Neural crest cell (in vitro differentiated cells): ENCODE measurements at regions not wholly inside any gene's neighbourhood (a gene's known extent, or its start where the extent isn't known, plus 50 kb on each side); places are given as distances from the start of the nearest gene placed in this dataset.

ENCODE experiments used
- DNase-seq: peaks from one replicate; pipeline ENCODE4 v3.0.0; 2021; ENCODE audit warnings: low read depth, mixed read lengths, low spot score
- H3K27ac Mint-ChIP-seq: one replicate; pipeline ENCODE4 v1.8.0; 2021; ENCODE audit warnings: mild to moderate bottlenecking, mixed read lengths; ENCODE audit not compliant: unreplicated experiment
- H3K27me3 Mint-ChIP-seq: 2 replicates; pipeline ENCODE4 v1.8.0; 2021; ENCODE audit warnings: low read depth, mild to moderate bottlenecking, mixed read lengths
- H3K36me3 Mint-ChIP-seq: 2 replicates; pipeline ENCODE4 v1.8.0; 2021; ENCODE audit warnings: low read depth, mild to moderate bottlenecking, mixed read lengths
- H3K4me1 Mint-ChIP-seq: 2 replicates; pipeline ENCODE4 v1.8.0; 2021; ENCODE audit warnings: mixed read lengths
- H3K4me3 Mint-ChIP-seq: one replicate; pipeline ENCODE4 v1.8.0; 2021; ENCODE audit warnings: mild to moderate bottlenecking, mixed read lengths
- H3K9me3 Mint-ChIP-seq: 2 replicates; pipeline ENCODE4 v1.8.0; 2021; ENCODE audit warnings: mixed read lengths
- CTCF ChIP-seq: fragments of 200-600 bp; sonication (generic); conservative IDR thresholded peaks from 2 replicates; pipeline ENCODE4 v1.5.0; 2021; ENCODE audit warnings: antibody characterized with exemption, mild to moderate bottlenecking

GRCh38 chr4:36712013-36712412 is 430.6 kb downstream of the DTHD1 start:
- peaks cover 6% of the 10 kb centered on the region for H3K4me1 Mint-ChIP-seq
- no peaks in the 10 kb centered on the region for H3K27me3 Mint-ChIP-seq
- peaks cover 7% of the 10 kb centered on the region for H3K9me3 Mint-ChIP-seq
- no peak overlapping the region for H3K4me3 Mint-ChIP-seq
- TF ChIP-seq CTCF: no peak
- DNase-seq: no peak
- H3K36me3 Mint-ChIP-seq: no peaks in the 10 kb centered on the region
- H3K27ac Mint-ChIP-seq: no peak overlapping the region

GRCh38 chr4:36716874-36717273 is 435.5 kb downstream of the DTHD1 start:
- Mint-ChIP-seq H3K36me3 (no peaks in the 10 kb centered on the region), H3K9me3 (peaks cover 3% of the 10 kb centered on the region), H3K4me1 (no peaks in the 10 kb centered on the region), H3K27ac (no peak overlapping the region), H3K4me3 (no peak overlapping the region), H3K27me3 (no peaks in the 10 kb centered on the region)
- TF ChIP-seq CTCF: no peak
- DNase-seq: no peak

- Mint-ChIP-seq H3K4me1 (no peaks in the 10 kb centered on the region), H3K27me3 (no peaks in the 10 kb centered on the region), H3K4me3 (no peak overlapping the region), H3K9me3 (peaks cover 3% of the 10 kb centered on the region), H3K27ac (no peak overlapping the region), H3K36me3 (no peaks in the 10 kb centered on the region)
- no peak for TF ChIP-seq CTCF
- no peak for DNase-seq
These were observed 438.0 kb downstream of the DTHD1 start for GRCh38 chr4:36719425-36719824.

- Mint-ChIP-seq H3K27ac (no peak overlapping the region), H3K4me1 (no peaks in the 10 kb centered on the region), H3K36me3 (no peaks in the 10 kb centered on the region), H3K27me3 (no peaks in the 10 kb centered on the region), H3K9me3 (no peaks in the 10 kb centered on the region), H3K4me3 (no peak overlapping the region)
- TF ChIP-seq CTCF: no peak
- DNase-seq: no peak
These were observed 441.6 kb downstream of the DTHD1 start for GRCh38 chr4:36722986-36723385.

GRCh38 chr4:36734334-36734733 is 452.9 kb downstream of the DTHD1 start:
- no peak for DNase-seq
- no peak overlapping the region for H3K4me3 Mint-ChIP-seq
- no peaks in the 10 kb centered on the region for H3K36me3 Mint-ChIP-seq
- no peaks in the 10 kb centered on the region for H3K4me1 Mint-ChIP-seq
- TF ChIP-seq CTCF: no peak
- no peak overlapping the region for H3K27ac Mint-ChIP-seq
- H3K9me3 Mint-ChIP-seq: peaks cover 8% of the 10 kb centered on the region
- H3K27me3 Mint-ChIP-seq: no peaks in the 10 kb centered on the region

- H3K4me1 Mint-ChIP-seq: no peaks in the 10 kb centered on the region
These were observed 456.3 kb downstream of the DTHD1 start for GRCh38 chr4:36737691-36738090.

More at GRCh38 chr4:36737691-36738090, 456.3 kb downstream of the DTHD1 start:
- H3K36me3 Mint-ChIP-seq: no peaks in the 10 kb centered on the region
- no peak for TF ChIP-seq CTCF
- H3K9me3 Mint-ChIP-seq: no peaks in the 10 kb centered on the region
- H3K27me3 Mint-ChIP-seq: no peaks in the 10 kb centered on the region
- H3K4me3 Mint-ChIP-seq: no peak overlapping the region
- no peak for DNase-seq
- H3K27ac Mint-ChIP-seq: no peak overlapping the region
